ENCODE measurements at regions not wholly inside any gene's neighbourhood (a gene's known extent, or its start where the extent isn't known, plus 50 kb on each side); places are given as distances from the start of the nearest gene placed in this dataset.
"Not testable (repeated sequence)": the region's sequence is repeated elsewhere in the genome, so short reads cannot be mapped to it uniquely, and the experiment has no call there.

DNA sequence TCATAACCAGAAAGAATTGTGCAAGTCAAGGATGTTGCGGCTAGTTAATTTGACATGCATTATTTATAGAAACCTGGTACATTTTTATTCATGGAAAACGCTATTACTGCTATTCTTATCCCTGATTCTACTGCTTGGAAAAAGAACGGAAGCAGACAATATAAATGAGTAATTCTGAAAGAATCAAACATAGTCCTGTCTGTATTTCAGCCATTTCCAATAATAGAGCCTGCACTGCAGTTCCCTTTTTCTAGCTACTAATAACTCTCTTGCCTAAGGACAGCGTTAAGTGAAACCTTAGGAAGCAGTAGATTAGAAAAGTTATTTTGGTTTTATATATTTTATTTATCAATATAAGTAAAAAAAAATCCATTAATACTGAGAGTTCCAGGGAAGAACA lies 414.9 kb downstream of the CYLC2 start:
- no peak for DNase-seq

GRCh38 chr9:103427696-103428095 lies 432.6 kb downstream of the CYLC2 start:
- DNase-seq = no peak

- no peak for DNase-seq
Measured at GRCh38 chr9:103430469-103430868, 435.3 kb downstream of the CYLC2 start.

- DNase-seq = no peak
Measured at GRCh38 chr9:103431809-103432208, 436.7 kb downstream of the CYLC2 start.

- no peak for DNase-seq
Measured at GRCh38 chr9:103444176-103444575, 449.0 kb downstream of the CYLC2 start.

GRCh38 chr9:103458826-103459225 lies 463.7 kb downstream of the CYLC2 start:
- no peak for DNase-seq

DNA sequence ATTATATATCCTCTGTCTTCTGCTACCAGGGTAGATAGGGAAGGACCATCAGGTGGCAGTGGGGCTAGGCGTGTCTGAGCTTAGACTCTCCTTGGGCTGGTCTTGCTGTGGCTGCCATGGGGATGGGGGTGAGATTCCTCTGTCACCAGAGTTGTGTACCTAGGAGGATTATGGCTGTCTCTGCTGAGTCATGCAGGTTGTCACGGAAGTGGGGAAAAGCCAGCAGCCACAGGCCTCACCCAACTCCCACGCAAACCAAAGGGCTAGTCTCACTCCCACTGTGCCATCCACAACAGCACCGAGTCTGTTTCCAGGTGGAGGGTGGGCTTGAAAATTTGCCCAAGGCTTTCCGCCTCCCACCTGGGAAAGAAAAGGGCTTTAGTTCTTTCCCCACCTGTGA lies 476.1 kb downstream of the CYLC2 start:
- no peak for DNase-seq

DNA sequence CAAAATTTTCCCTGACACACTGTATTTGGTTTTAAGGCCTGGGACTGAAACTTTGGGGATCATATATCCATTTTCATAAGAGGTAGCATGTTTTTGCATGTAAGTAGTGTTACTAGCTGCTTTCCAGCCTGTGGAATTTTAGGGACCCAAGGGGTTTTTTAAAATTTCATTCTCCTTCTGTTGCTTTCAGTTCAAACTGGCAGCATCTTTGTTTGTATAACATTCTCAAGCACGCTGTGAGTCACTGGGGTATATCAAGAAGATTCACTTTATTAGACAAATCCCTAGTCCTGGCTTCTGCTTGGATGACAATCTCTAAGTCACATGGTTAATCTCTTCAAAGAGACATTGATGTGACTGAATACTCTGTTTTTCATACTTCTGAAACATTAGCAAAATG lies 479.0 kb downstream of the CYLC2 start:
- DNase-seq = no peak

GRCh38 chr9:103483471-103484096 lies 488.5 kb downstream of the CYLC2 start:
- no peak for DNase-seq

GRCh38 chr9:103485138-103485537 lies 490.0 kb downstream of the CYLC2 start:
- DNase-seq = no peak

DNA sequence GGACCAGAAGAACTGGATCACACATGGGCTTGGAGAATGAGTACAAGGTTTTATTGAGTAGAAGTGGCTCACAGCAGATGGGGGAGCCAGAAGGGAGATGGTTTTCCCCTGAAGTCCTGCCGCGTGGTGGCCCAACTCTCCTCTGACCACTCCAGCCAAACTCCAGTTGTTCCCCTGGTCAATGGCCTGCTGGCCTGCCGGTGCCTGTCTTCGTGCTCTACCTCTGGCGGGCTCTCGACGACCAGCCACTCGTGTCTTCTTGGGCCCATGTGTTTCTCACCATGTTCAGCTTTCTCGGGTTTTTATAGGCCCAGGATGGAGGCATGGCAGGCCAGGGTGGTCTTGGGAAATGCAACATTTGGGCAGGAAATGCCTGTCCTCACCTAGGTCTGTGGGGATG lies 519.6 kb downstream of the CYLC2 start:
- no peak for DNase-seq

GRCh38 chr9:103522409-103522808 lies 527.3 kb downstream of the CYLC2 start:
- no peak for DNase-seq

DNA sequence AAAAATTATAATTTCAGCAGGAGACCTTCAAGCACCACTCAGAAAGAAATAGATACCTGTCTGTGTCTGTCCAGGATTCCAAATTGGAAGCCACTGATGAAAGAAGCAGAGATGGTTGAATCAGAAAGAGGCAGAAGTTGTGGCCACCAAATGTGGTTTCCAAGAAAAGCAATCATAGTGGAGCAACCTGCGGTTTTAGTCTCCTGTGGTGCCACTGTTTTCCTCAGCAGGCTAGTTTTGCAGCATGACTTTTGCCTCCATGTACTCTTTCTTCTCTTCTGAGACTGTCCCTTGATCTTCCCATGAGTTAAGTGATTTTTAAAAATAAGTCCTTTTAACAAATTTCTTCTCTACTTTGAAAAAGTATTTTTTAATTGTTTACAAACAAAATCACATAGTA lies 535.8 kb downstream of the CYLC2 start:
- DNase-seq = no peak

DNA sequence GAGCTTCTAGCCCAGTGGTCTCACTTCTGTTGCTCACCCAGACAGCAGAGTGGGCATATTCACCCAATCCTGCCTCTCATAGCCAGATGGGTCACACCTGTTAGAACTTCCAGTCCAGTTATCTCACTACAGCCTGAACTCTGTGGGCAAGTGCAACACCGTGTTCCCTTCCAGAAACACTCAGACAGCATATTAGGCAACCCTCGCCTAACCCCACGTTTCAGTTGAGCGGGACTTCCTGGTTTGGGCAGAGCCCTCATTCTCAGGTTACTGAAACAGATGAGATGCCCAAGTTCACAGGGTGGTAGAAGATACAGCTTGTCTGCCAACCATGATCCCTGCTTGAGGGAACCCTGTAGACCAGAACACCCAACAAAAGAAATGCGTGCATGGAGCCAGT lies 538.2 kb downstream of the CYLC2 start:
- no peak for DNase-seq

DNA sequence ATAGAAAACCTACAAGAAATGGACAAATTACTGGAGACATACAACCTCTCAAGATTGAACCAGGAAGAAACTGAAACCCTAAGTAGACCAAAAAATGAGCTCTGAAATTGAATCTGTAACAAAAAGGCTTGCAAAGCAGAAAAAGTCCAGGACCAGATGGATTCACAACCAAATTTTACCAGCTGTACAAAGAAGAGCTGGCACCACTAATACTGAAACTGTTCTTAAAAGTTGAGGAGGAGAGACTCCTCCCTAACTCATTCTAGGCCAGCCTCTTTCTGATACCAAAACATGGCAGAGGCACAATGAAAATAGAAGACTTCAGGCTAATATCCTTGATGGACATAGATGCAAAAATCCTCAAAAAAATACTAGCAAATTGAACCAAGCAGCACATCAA lies 542.3 kb downstream of the CYLC2 start:
- DNase-seq = no peak

DNA sequence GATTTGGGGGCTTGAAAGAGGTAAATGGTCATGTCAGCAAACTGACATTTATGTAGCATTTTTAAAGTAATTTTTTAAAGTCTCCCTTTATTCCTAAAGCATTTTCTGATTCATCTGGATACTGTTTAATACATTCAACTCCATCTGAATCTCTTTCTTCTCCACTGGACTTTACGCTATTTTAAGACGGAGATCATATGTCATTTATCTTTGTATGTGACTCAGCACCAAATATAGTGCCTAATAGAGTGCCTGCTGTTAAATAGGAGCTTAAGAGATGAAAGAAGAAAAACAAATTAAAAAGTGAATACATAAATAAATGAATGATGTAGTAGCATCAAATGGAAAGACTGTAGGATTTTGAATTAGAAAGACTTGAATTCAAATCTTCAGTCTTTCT lies 548.8 kb upstream of the SMC2 start:
- DNase-seq = no peak

- DNase-seq = no peak
Measured at GRCh38 chr9:103552712-103553111, 541.4 kb upstream of the SMC2 start.

- DNase-seq = no peak
Measured at GRCh38 chr9:103574056-103574455, 520.1 kb upstream of the SMC2 start.

DNA sequence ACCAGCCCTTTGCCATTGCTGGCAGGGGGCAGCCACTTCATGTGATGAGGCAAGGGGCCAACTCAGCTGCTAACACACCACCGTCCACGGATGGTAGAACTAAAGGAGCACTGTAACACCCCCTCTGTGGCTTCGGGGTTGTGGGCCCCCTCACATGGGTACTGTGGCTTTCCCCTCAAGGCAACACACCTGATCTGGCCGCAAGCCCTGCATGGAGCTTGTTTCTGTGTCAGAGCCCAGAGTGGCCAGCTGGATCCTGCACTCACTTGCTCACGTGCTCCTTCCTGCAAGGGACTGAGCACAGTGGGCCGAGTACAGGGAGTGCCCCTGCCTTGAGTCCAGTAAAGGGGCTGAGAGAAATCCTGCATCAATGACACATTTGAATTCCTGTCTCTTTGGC lies 507.4 kb upstream of the SMC2 start:
- DNase-seq = no peak

DNA sequence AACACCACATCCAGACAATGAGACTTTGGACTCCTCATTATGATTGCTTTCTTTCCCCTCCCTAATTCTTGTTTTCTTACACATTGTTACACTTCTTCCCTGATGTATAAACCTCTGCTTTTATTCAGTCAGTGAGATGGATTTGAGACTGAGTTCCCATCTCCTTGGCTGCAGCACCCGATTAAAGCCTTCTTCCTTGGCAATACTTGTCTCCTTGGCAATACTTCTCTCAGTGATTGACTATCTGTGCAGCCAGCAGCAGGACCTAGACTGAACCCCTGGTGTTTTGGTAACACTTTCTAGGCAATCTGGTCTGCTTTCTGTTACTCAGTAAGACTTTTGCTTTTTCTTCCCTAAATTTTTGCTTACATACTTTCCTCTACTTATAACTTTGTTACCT lies 492.8 kb upstream of the SMC2 start:
- DNase-seq = no peak

DNA sequence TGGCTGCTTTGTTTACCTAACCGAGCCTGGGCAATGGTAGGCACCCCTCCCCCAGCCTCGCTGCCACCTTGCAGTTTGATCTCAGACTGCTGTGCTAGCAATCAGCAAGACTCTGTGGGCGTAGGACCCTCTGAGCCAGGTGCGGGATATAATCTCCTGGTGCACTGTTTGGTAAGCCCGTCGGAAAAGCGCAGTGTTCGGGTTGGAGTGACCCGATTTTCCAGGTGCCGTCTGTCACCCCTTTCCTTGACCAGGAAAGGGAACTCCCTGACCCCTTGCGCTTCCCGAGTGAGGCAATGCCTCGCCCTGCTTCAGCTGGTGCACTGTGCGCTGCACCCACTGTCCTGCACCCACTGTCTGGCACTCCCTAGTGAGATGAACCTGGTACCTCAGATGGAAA lies 482.2 kb upstream of the SMC2 start:
- DNase-seq = not testable (repeated sequence)

- no peak for DNase-seq
Measured at GRCh38 chr9:103615994-103616393, 478.1 kb upstream of the SMC2 start.

DNA sequence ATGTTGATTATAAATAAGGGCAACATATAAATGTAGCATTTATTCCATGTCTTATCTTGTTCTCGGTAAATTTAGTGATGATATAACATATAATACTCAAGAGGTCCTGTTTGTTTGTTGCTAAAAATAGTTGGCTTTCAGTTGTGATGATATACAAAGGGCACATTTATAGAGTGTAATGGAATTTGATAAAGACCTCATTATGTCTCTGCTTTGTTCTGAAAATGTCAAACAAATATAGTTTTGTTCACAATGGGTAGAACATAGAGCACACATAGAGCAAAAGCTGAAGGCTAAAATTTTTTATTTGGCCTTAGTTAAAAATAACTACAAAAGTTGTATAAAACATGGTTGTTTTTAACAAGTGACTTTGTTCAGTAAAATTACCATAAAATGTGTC lies 477.1 kb upstream of the SMC2 start:
- no peak for DNase-seq

DNA sequence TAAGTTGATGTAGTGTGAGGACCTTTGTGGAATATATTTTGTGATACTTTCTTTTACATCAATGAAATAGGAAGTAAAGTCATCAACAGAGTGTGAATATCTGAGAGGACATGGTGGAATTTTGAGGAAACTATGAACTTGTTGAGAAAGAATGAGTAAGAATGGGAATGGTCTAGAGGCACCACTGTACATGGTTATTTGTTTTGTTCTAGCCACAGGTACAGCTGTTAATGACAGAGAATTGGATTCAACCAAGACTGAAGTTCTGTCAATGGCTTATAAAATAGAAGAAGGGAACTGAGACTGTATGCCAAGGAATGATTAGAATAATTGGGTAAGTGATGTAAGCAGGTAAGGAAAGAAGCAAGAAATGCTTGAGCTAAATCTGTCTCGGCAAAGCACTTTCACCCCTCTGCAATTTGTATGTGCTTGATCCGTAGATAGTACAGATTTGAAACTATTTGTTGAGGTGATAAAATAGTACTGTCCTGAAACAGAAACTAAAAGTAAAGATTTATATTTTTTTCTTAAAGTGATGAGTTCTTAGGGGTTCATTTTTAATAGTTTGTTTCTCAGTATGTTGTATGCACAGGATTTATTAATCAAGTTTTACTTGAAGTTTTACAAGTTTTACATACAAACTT lies 468.8 kb upstream of the SMC2 start:
- no peak for DNase-seq

DNA sequence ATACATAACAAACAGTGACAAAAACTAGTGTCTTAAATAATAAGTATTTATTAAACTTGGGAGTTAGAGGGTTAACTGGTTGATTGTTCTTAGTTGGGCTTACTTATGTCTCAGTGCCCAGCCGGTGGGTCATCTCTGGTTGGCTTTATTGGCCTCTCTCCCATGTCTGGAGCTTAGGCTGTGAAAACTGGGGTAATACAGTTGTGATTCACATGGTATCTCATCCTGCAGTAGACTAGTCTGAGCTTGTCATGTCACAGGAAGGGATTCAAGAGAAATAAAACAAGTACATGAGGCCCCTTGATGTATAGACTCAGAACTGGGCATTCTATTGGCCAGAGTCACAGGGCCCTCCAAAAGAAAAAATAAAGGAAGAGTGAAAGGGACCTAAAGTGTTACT lies 466.4 kb upstream of the SMC2 start:
- DNase-seq = no peak

All from CD4-positive, alpha-beta T cell treated with Interferon alpha-2 for 1 hour (primary cell).